ENCODE measurements at regions not wholly inside any gene's neighbourhood (a gene's known extent, or its start where the extent isn't known, plus 50 kb on each side); places are given as distances from the start of the nearest gene placed in this dataset.

GRCh38 chr1:23616292-23616824 lies 57.1 kb upstream of the ID3 start:
- no peak for TF ChIP-seq CTCF (IDR thresholded peaks at IDR 0.05; ENCODE audit: low read depth, low read length, missing control alignments)
- no peak overlapping the region for H3K4me3 ChIP-seq (ENCODE audit: low read depth, low read length)
- DNase-seq (ENCODE audit: low read depth): no peak

DNA sequence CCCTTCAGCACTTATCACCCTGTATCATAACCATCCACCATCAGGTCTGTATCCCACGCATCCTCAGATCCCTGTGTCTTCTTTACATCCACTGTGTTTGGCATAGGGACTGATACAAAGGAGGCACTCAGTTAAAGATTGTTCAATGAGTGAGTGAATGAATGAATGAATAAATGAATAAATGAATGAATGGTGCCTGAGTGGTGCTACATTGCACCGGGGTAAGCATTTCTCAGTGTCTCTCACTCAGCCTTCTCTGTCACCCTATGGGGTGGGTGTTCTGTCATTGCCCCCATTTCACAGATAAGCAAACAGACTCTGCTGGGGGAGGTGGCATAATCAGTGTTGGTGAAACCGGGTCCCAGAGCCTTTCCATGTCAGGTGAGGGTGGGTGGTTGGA lies 56.6 kb upstream of the ID3 start:
- DNase-seq (ENCODE audit: low read depth): no peak
- no peak for TF ChIP-seq CTCF (IDR thresholded peaks at IDR 0.05; ENCODE audit: low read depth, low read length, missing control alignments)

DNA sequence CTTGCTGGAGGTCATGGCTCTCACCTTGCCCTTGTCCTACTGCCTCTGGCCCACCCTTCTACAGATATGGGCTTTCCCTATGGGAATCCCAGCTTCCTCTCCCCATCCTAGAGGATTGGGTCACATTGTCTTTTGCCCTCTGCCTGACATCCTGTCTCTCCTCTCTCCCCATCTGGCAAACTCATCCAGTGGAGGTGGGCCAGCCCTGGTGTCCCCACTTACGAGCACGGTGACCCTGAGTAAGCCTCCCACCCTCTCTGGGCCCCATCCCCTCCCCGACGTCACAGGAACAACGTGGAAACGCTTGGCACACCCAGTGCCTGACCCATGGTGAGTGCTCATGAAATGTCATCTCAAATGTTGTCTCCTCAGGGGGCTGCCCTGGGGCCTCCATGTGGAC lies 56.1 kb upstream of the ID3 start:
- DNase-seq (ENCODE audit: low read depth): no peak
- no peak for TF ChIP-seq CTCF (IDR thresholded peaks at IDR 0.05; ENCODE audit: low read depth, low read length, missing control alignments)
- H3K4me3 ChIP-seq (ENCODE audit: low read depth, low read length): no peak overlapping the region

More for the DNA sequence above, 56.6 kb upstream of the ID3 start:
- H3K4me3 ChIP-seq (ENCODE audit: low read depth, low read length): no peak overlapping the region

- no peak overlapping the region for H3K4me3 ChIP-seq (ENCODE audit: low read depth, low read length)
- TF ChIP-seq CTCF (IDR thresholded peaks at IDR 0.05; ENCODE audit: low read depth, low read length, missing control alignments): no peak
- no peak for DNase-seq (ENCODE audit: low read depth)
Measured at GRCh38 chr1:23614032-23614660, 54.8 kb upstream of the ID3 start.

DNA sequence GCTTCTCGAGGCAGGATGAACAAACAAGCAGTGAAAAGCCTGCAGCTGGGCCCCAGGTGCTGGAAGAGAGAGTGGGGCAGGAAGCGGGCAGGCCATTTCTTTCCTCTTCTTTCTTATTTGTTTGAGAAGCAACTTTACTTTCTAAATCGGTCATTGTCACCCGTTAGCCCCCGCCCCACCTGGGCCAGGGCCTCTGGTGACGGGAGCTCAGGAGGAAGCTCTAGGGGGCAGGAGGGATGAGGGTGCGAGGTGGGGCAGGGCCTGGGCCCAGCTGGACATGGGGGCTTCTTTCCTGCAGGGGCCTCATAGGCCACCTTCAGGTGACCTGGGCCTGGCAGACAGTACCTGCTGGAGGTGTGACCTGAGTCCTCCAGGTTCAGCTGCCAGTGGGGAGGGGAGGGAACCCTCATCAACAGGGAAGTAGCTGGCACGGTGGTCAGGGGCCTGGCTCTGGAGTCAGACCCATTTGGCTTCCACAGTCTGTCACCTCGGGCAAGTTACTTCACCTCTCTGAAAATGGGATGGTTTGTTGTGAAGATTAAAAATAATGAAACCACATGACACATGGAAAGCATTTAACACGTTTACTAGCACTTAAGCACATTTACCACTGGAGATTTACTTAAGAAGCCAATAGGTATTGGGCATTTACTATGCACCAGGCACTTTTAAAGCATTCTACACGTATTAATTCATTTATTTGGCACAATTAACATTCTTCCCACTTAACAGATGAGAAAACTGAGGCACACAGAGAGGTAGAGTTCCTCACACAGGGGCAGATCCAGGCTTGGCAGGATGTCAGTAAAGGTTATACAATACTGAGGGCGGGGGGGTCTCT lies 54.1 kb upstream of the ID3 start:
- TF ChIP-seq CTCF (IDR thresholded peaks at IDR 0.05; ENCODE audit: low read depth, low read length, missing control alignments): no peak
- no peak overlapping the region for H3K4me3 ChIP-seq (ENCODE audit: low read depth, low read length)
- no peak for DNase-seq (ENCODE audit: low read depth)

- no peak for TF ChIP-seq CTCF (IDR thresholded peaks at IDR 0.05; ENCODE audit: low read depth, low read length, missing control alignments)
- H3K4me3 ChIP-seq (ENCODE audit: low read depth, low read length): no peak overlapping the region
- DNase-seq (ENCODE audit: low read depth): no peak
Measured at GRCh38 chr1:23611601-23612327, 52.5 kb upstream of the ID3 start.
